Stomach smooth muscle (tissue), 2 donors: ENCODE measurements at regions not wholly inside any gene's neighbourhood (a gene's known extent, or its start where the extent isn't known, plus 50 kb on each side); places are given as distances from the start of the nearest gene placed in this dataset.
"Not testable (repeated sequence)": the region's sequence is repeated elsewhere in the genome, so short reads cannot be mapped to it uniquely, and the experiment has no call there.

Experiments
- H3K27ac ChIP-seq: one replicate; pipeline ENCODE4 v1.7.0; 2013; ENCODE audit warnings: mild to moderate bottlenecking, low read length, inconsistent platforms
- H3K27me3 ChIP-seq, 2 donors: one replicate each; pipeline ENCODE4 v1.7.0; 2013; ENCODE audit warnings: low read length in 2 of 2; ENCODE audit not compliant: insufficient read depth in 2 of 2, control insufficient read depth in 1 of 2
- H3K36me3 ChIP-seq, 2 donors: one replicate each; pipeline ENCODE4 v1.7.0; 2013; ENCODE audit warnings: low read length in 2 of 2; ENCODE audit not compliant: control insufficient read depth in 2 of 2, insufficient read depth in 2 of 2
- H3K4me1 ChIP-seq: one replicate; pipeline ENCODE4 v1.7.0; 2013; ENCODE audit warnings: low read length; ENCODE audit not compliant: control insufficient read depth, insufficient read depth
- H3K4me3 ChIP-seq, 2 donors: one replicate each; pipeline ENCODE4 v1.7.0; 2013; ENCODE audit warnings: low read length in 2 of 2
- H3K9ac ChIP-seq, 2 donors: one replicate each; pipeline ENCODE4 v1.7.0; 2013; ENCODE audit warnings: low read length in 2 of 2, mild to moderate bottlenecking in 1 of 2
- H3K9me3 ChIP-seq, 2 donors: one replicate each; pipeline ENCODE4 v1.7.0; 2013; ENCODE audit warnings: low read length in 2 of 2; ENCODE audit not compliant: control insufficient read depth in 2 of 2
- donor health status: healthy.
- donor health status: Pancreatic carcinoma.

DNA sequence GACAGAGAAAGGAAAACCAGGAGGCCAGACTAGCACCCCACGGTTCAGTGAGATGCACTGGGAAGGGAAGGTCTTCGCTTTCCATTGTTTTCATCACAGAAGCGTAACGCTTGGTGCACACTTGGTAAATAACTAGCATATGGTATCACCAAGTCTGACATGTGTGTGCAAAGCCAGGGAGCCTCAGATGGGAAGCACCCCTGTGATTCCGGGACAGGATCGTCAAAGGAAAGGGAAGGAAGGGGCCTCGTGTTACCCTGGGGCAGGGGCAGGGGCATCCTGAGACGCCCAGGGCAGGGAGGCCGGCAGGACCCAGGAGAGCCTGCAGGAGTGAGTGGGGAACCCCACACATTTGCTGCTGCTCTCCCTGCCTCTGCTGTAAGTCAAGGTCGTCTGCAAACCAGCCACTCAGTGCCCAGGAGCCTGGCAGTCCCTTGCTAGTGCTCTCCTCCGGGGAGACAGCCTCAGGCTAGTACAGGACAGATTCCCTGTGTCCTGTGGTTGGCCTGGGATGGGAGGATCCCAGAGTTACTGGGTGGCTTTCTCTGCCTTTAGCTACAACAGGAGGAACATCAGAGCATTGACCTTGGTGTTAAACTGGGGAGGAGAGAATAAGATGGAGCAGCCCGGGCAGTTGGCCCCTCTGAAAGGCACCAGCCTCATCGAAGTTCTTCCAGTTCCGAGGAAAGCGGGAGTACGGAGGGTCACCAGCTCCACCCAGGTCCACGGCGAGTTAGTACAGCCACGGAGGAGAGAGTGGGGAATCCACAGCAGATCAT is 192.5 kb downstream of the NDUFA10 start:
- Histone ChIP-seq H3K27ac (no peak overlapping the region), H3K4me3 (no peak overlapping the region), H3K4me1 (peaks cover 25% of the 10 kb centered on the region), H3K36me3 (no peaks in the 10 kb centered on the region), H3K27me3 (no peaks in the 10 kb centered on the region), H3K9ac (no peak overlapping the region), H3K9me3 (peaks cover 0 to 4% of the 10 kb centered on the region in 2 donors)

DNA sequence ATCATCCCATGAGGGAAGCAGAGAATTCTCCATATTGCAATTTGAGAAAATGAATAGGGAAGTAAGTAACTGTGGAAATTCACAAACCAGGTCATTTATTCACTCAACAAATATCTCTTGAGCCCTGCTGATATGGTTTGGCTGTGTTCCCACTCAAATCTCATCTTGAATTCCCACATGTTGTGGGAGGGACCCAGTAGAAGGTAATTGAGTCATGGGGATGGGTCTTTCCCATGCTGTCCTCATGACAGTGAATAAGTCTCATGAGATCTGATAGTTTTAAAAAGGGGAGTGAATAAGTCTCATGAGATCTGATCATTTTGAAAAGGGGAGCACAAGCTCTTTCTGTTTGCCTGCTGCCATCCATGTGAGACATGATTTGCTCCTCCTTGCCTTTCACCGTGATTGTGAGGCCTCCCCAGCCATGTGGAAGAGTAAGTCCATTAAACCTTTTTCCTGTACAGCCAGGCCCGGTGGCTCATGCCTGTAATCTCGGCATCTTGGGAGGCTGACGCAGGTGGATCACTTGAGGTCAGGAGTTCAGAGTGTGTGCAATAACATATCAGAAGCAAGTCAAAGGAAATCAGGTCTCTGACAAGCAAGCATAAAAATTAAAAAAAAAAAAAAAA is 193.2 kb downstream of the NDUFA10 start:
- H3K27ac ChIP-seq: no peak overlapping the region
- no peaks in the 10 kb centered on the region for H3K36me3 ChIP-seq

DNA sequence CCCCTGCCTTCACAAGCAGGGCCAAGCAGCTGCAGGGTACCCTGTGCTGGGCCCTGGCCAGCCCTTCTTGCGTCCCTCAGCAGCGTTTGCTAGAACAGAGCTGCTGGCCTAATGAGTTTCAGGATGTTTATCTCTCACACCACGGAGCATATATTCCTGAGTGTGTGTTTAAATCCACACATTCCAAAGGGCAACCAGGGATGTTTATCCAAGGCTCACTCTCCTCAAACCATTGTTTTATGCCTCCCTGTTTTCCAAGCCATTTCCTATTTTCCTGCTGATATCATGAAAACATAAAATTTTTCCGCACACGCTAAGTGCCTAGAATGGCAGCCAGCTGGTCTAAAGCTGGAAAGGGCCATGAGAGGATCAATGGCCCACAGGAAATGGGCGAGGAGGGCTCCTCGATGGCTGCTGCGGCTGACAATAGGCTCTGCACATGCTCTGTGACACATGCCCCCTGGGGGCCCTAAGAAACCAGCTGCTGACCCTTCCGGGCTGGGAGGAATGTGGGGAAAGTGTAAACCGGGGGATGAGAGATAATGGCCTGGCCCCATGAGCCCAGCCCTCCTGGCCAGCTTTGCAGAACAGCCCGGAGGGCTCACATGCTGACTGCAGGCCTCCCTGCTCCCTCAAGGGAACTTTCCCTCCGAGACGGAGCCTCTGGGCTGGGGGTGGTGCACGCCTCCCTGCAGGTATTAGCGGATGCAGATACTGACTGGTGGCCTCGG is 194.0 kb downstream of the NDUFA10 start:
- H3K4me3 ChIP-seq: peak overlapping the region in 1 of 2 donors; percentile 8
- H3K27ac ChIP-seq: no peak overlapping the region
- no peaks in the 10 kb centered on the region for H3K9me3 ChIP-seq
- H3K9ac ChIP-seq: no peak overlapping the region
- H3K4me1 ChIP-seq: peaks cover 29% of the 10 kb centered on the region
- no peaks in the 10 kb centered on the region for H3K27me3 ChIP-seq
- no peaks in the 10 kb centered on the region for H3K36me3 ChIP-seq

More for the DNA sequence above, 193.2 kb downstream of the NDUFA10 start:
- peaks cover 0 to 4% of the 10 kb centered on the region in 2 donors for H3K9me3 ChIP-seq
- no peaks in the 10 kb centered on the region for H3K27me3 ChIP-seq
- no peak overlapping the region for H3K9ac ChIP-seq
- no peak overlapping the region for H3K4me3 ChIP-seq
- peaks cover 29% of the 10 kb centered on the region for H3K4me1 ChIP-seq

DNA sequence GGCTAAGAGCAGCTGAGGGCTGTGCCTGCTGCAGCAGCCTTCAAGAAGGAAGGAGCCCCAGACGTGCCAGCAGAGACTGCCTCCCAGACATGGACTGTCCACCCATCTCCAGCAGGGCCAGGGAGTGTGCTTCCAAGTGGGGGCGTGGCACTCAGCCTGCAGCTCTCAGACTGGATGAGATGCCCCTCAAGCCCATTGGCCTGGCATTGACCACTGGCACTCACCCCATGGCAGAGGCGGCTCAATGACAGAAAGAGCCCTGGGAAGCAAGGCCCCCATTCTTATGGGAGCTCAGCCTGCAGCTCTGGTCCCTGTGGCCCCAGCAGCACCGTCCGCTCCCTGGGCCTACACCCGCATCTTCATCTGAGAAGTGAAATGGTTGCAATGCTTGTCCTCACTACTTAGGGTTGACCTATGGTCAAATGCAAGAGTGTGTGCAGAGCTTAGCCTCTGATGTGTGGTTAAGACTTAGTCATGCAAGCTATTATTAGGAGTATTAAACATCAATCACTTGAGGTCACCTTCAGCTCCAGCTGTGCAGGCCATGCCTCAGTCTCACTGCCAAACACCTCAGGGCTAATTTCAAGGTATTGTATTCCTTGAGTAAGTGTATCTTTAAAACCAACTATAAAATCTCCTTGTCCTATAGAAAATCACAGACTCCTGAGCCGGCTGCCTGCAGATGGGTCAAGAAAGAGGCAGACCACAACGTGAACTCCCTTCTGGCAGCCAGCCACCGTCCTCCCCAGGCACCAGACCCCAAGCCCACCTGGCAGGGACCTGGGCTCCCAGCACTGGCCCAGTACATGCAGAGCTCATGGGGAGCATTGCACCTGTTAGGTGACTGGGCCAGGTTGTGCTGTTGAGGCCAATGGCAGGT is 194.8 kb downstream of the NDUFA10 start:
- Histone ChIP-seq H3K36me3 (no peaks in the 10 kb centered on the region), H3K4me1 (peaks cover 29% of the 10 kb centered on the region), H3K27me3 (no peaks in the 10 kb centered on the region), H3K9ac (no peak overlapping the region), H3K27ac (no peak overlapping the region), H3K4me3 (peak overlapping the region in 1 of 2 donors; percentile 15), H3K9me3 (no peaks in the 10 kb centered on the region)

DNA sequence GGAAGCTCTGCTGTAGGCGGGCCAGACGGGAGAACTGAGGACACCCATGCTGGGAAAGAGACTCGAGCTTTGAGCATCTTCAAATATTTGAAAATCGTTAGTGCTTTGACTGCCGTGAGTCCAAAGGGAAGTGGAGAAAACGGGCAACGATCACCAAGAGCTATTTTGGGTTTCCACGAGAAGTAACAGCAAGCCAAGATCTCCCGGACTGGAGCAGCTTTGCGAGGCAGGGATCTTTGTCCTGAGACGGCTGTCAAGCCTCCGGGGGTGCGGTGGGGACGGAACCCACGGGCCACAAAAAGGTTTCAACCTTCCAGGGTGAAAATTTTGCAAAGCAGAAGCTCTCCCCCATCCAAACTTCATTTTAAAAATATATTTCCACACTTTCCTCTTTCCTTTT is 195.8 kb downstream of the NDUFA10 start:
- H3K4me3 ChIP-seq: no peak overlapping the region
- no peaks in the 10 kb centered on the region for H3K36me3 ChIP-seq
- H3K4me1 ChIP-seq: peaks cover 29% of the 10 kb centered on the region
- no peak overlapping the region for H3K27ac ChIP-seq
- no peak overlapping the region for H3K9ac ChIP-seq
- H3K27me3 ChIP-seq: no peaks in the 10 kb centered on the region
- no peaks in the 10 kb centered on the region for H3K9me3 ChIP-seq

DNA sequence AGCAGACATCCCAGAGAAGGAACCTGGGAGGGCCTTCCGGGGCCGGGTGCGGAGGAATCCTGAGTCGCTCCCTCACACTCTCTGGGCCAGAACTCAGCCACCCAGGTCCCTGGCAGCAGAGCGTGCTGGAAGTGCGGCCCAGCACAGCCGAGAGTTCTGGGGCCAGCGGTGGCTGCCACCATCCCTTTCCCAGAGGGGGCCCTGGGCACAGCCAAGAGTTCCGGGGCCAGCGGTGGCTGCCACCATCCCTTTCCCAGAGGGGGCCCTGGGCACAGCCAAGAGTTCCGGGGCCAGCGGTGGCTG is 196.2 kb downstream of the NDUFA10 start:
- not testable (repeated sequence) for H3K27me3 ChIP-seq, H3K36me3 ChIP-seq, H3K9me3 ChIP-seq, H3K27ac ChIP-seq, H3K4me3 ChIP-seq, H3K9ac ChIP-seq
- peaks cover 29% of the 10 kb centered on the region for H3K4me1 ChIP-seq

DNA sequence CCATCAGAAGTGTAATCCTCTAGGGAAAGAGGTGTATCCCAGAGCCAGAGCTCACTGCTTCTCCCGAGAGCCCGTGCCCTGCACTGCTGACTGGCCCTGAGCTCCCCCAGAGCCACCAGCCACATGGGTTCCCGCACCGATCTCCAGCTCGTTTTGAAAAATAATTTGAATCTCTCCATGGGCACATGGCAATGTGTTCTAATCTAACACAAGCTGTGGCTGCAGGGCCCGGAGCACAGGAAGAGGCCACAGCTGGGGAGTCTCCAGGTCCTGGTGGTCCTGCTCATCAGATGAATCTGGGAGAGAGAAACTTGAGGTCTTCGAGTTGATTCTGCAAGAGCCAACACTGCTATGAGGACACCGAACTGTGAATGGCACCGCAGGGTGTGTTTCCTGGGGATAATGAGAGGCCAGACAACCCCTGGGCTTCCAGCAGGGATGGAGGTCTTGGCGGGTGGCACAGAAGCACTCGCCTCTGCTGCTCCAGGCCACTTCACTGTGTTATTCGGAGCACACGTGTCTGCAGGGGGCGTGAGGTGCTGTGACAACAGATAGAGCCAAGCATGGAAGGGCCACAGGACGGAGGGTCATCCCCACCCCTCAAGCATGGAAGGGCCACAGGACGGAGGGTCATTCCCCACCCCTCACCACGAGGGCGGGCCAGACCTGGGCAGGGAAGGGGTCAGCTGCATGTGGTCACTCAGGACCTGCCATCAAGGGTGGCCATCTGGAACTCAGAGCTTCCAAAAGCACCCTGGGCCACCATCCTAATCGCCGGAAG is 196.8 kb downstream of the NDUFA10 start:
- peak overlapping the region; percentile 6 for H3K27ac ChIP-seq

DNA sequence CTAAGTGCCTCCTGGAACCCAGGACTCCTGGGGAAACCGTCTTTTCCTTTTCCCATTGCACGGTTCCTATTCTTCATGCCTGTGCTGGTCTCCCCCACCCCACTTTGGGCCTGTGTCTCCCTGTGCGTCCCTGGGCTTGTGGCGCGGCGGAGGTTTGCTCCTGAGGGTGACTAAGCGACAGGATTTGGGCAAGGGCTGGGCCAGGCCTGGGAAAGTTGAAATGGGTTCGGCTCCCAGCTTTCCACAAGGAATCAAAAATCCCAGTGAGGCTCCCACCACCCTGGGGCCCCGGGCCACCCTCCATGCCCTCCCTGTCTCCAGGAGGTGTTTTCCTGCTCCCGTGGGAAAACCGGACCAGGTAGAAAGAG is 197.6 kb downstream of the NDUFA10 start:
- Histone ChIP-seq H3K36me3 (no peaks in the 10 kb centered on the region), H3K27me3 (no peaks in the 10 kb centered on the region), H3K4me3 (no peak overlapping the region), H3K4me1 (peaks cover 29% of the 10 kb centered on the region), H3K27ac (no peak overlapping the region), H3K9ac (no peak overlapping the region), H3K9me3 (no peaks in the 10 kb centered on the region)

More for the DNA sequence above, 196.8 kb downstream of the NDUFA10 start:
- H3K9ac ChIP-seq: no peak overlapping the region
- no peaks in the 10 kb centered on the region for H3K36me3 ChIP-seq
- no peak overlapping the region for H3K4me3 ChIP-seq
- H3K4me1 ChIP-seq: peaks cover 29% of the 10 kb centered on the region
- H3K27me3 ChIP-seq: no peaks in the 10 kb centered on the region
- H3K9me3 ChIP-seq: no peaks in the 10 kb centered on the region

DNA sequence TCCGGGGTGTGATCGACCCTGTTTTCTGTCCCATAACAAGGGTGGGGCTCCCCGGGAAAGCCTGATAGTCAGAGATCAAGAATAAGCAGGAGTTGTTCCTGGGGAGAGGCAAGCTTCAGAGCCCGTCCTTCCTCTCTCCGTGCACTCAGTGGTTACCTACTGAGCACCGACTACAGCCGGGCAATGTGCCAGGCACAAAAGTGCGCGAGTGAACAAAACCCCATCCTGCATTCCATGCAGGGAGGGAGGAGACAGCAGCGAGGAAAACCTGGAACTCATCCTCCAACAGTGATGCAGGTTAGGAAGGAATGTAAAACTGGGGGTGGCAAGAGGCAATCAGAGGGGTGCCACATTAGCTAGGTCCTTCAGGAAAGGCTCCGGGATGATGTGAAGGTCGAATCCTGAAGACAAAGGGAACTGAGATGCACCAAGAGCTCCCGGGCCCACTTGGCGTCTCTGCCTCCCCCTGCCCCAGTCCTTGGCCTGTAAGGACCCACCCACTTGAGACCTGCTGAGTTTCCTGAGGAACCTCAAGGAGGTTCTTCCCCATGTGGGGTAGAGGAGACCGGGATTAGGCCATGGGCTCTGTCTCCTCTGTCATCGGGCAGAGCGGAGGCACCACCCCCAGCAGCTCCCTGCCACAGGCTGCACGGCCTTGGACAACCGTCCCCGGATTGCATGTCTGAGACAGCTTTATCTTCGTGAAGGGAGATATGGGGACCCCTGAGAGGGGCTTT is 198.2 kb downstream of the NDUFA10 start:
- no peak overlapping the region for H3K4me3 ChIP-seq
- peaks cover 29% of the 10 kb centered on the region for H3K4me1 ChIP-seq
- H3K9ac ChIP-seq: no peak overlapping the region
- no peaks in the 10 kb centered on the region for H3K27me3 ChIP-seq
- no peaks in the 10 kb centered on the region for H3K9me3 ChIP-seq
- H3K27ac ChIP-seq: no peak overlapping the region
- H3K36me3 ChIP-seq: no peaks in the 10 kb centered on the region
